Kidney (tissue), 13 donors: ENCODE measurements at regions not wholly inside any gene's neighbourhood (a gene's known extent, or its start where the extent isn't known, plus 50 kb on each side); places are given as distances from the start of the nearest gene placed in this dataset.

Experiments used
- DNase-seq, 5 donors: peaks; one replicate each; pipeline ENCODE4 v3.0.0-alpha.2; 2013 to 2020
- FAIRE-seq: peaks from 2 replicates; lab custom pipeline; 2012; peaks lifted over from hg19 to GRCh38; lab: Jason Lieb, UNC
- H3K27ac ChIP-seq, 2 donors: one replicate each; pipeline ENCODE4 v1.7.0; 2013; ENCODE audit warnings: low read depth in 2 of 2, low read length in 2 of 2, inconsistent platforms in 1 of 2
- H3K27me3 ChIP-seq: one replicate; pipeline ENCODE4 v1.7.1; 2013; ENCODE audit warnings: low read length, inconsistent platforms; ENCODE audit not compliant: control insufficient read depth, insufficient read depth
- H3K36me3 ChIP-seq, 3 donors: one replicate each; pipeline versions ENCODE4 v1.7.0 to v1.7.1; 2013; ENCODE audit warnings: low read length in 3 of 3, control low read depth in 1 of 3, inconsistent platforms in 1 of 3; ENCODE audit not compliant: insufficient read depth in 3 of 3, control insufficient read depth in 2 of 3
- H3K4me1 ChIP-seq, 3 donors: one replicate each; pipeline versions ENCODE4 v1.7.0 to v1.7.1; 2013; ENCODE audit warnings: low read length in 3 of 3, inconsistent platforms in 1 of 3, low read depth in 1 of 3; ENCODE audit not compliant: control insufficient read depth in 2 of 3, insufficient read depth in 2 of 3
- H3K4me3 ChIP-seq, 3 donors: one replicate each; pipeline versions ENCODE4 v1.7.0 to v1.8.1; 2013; ENCODE audit warnings: low read length in 3 of 3, control low read depth in 1 of 3, inconsistent platforms in 1 of 3
- H3K9ac ChIP-seq, 3 donors: one replicate each; pipeline versions ENCODE4 v1.7.0 to v1.7.1; 2013; ENCODE audit warnings: low read length in 3 of 3, control low read depth in 1 of 3, inconsistent platforms in 1 of 3
- H3K9me3 ChIP-seq, 3 donors: one replicate each; pipeline versions ENCODE4 v1.7.0 to v1.7.1; 2013; ENCODE audit warnings: low read length in 3 of 3, control low read depth in 1 of 3, inconsistent platforms in 1 of 3; ENCODE audit not compliant: control insufficient read depth in 2 of 3, insufficient read depth in 1 of 3
- CTCF ChIP-seq: IDR thresholded peaks from 3 replicates; pipeline ENCODE4 v1.5.1; 2012; ENCODE audit warnings: mild to moderate bottlenecking, moderate library complexity, borderline replicate concordance; ENCODE audit not compliant: insufficient read depth; ENCODE audit errors: extremely low read depth
- intact Hi-C: fragments of 100-400 bp; cut with DNase I; formaldehyde crosslinking; loops from one replicate; pipeline ENCODE4 v1.11.1; 2022
- donor health status: control.
- donor health status: control.
- donor health status: control.
- donor health status: control.
- donor health status: control.
- donor health status: DM: yes; HTN: yes; CAD: no.
- donor health status: Normal renal cell carcinoma (clear cell type).

GRCh38 chrX:155767051-155767875, 113.9 kb upstream of the VAMP7 start:
- H3K36me3 ChIP-seq = no peaks in the 10 kb centered on the region
- H3K9ac ChIP-seq = peak overlapping the region; percentile 29 to 44 (median 39)
- intact Hi-C loops = no loop called here
- no peak for FAIRE-seq
- H3K4me3 ChIP-seq = peak overlapping the region; percentile 70 to 79 (median 76)
- peak overlapping the region; percentile 49 to 60 for H3K27ac ChIP-seq
- H3K27me3 ChIP-seq = no peaks in the 10 kb centered on the region
- DNase-seq = peak; percentile 56 to 88 (median 75)
- H3K9me3 ChIP-seq = no peaks in the 10 kb centered on the region
- no peak for TF ChIP-seq CTCF
- H3K4me1 ChIP-seq = peaks cover 0 to 2% (median 0%) of the 10 kb centered on the region in 3 donors

- Histone ChIP-seq H3K36me3 (no peaks in the 10 kb centered on the region), H3K4me1 (peaks cover 0 to 2% (median 0%) of the 10 kb centered on the region in 3 donors), H3K27me3 (no peaks in the 10 kb centered on the region), H3K9ac (no peak overlapping the region), H3K4me3 (peak overlapping the region in 1 of 3 donors; percentile 70), H3K27ac (no peak overlapping the region), H3K9me3 (no peaks in the 10 kb centered on the region)
- no peak for TF ChIP-seq CTCF
- no peak for FAIRE-seq
- peak in 1 of 5 donors; percentile 7 for DNase-seq
- intact Hi-C loops = no loop called here
These were observed 114.8 kb upstream of the VAMP7 start for GRCh38 chrX:155766321-155766720.

- Histone ChIP-seq H3K27ac (no peak overlapping the region), H3K9ac (no peak overlapping the region), H3K9me3 (no peaks in the 10 kb centered on the region), H3K27me3 (no peaks in the 10 kb centered on the region), H3K4me3 (no peak overlapping the region), H3K36me3 (no peaks in the 10 kb centered on the region), H3K4me1 (no peaks in the 10 kb centered on the region)
- DNase-seq = no peak
- no peak for FAIRE-seq
- intact Hi-C loops = no loop called here
- TF ChIP-seq CTCF = no peak
These were observed 120.0 kb upstream of the VAMP7 start for GRCh38 chrX:155761185-155761584.
